NCI-H345 treated with DMSO at 0.1 percent for 48 hours (cell line): ENCODE measurements at regions not wholly inside any gene's neighbourhood (a gene's known extent, or its start where the extent isn't known, plus 50 kb on each side); places are given as distances from the start of the nearest gene placed in this dataset.
"Not testable (repeated sequence)": the region's sequence is repeated elsewhere in the genome, so short reads cannot be mapped to it uniquely, and the experiment has no call there.

Experiments
- DNase-seq: peaks from one replicate; lab custom pipeline; 2025; ENCODE audit not compliant: unreplicated experiment; lab: John Stamatoyannopoulos, UW

DNA sequence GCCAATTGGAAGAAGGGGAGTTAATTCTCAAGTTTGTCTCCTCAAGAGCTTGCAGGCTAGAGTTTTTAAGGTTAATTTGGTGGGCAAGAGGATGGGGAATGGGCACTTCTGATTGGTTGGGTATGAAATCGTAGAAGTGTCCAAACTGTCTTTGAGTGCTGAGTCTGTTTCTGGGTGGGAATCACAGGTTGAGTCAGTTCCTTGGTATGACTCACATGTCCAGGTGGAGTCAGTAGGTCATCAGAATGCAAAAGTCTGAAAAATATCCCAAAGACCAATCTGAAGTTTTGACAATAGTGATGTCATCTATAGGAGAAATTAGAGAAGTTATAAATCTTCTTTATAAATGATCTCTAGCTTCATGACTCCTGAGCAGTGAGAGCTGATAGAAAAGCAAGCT is 1252.2 kb downstream of the REEP3 start:
- DNase-seq = no peak

DNA sequence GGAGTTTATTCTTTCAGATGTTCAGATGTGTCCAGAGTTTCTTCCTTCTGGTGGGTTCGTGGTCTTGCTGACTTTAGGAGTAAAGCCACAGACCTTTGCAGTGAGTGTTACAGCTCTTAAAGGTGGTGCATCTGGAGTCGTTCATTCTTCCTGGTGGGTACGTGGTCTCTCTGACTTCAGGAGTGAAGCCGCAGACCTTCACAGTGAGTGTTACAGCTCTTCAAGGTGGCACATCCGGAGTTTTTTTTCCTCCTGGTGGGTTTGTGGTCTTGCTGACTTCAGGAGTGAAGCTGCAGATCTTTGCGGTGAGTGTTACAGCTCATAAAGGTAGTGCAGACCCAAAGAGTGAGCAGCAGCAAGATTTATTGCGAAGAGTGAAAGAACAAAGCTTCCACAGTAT is 1263.2 kb downstream of the REEP3 start:
- DNase-seq = not testable (repeated sequence)

DNA sequence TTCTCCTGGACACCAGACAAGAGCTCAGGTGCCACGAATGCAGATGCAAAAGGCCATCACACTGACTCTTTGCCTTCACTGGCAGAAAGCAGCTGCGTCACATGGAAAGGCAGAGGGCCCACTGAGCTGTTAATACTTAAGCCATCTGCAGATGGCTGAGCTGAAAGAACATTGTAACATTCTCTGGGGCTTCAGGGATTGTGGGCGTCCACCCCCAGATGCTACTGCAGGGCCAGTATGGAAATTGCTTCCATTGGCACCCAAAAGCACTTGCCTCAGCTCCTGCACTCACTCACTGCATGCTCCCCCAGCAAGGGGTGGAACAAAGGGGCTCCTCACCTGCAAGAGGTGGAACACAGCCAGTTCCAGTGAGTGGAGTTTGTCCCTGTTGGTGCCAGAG is 1264.6 kb downstream of the REEP3 start:
- DNase-seq = no peak

DNA sequence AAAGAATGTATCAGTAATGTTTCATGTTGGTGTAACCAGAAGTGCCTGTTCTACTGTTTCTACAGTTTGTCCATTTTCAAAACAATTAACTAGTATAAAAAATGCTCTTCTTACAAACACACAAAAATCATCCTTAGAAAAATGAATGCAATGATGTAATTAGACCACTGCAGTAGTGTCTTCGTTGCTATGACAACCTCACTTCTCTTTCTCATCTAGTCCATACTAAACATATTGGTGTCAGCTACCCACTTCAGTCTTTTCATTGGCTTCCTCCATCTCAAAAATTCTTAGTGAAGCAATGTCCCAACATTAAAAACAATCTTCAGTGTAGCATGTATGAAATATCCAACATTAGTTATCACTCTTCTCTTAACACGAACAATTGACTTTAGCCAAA is 1265.8 kb downstream of the REEP3 start:
- no peak for DNase-seq

DNA sequence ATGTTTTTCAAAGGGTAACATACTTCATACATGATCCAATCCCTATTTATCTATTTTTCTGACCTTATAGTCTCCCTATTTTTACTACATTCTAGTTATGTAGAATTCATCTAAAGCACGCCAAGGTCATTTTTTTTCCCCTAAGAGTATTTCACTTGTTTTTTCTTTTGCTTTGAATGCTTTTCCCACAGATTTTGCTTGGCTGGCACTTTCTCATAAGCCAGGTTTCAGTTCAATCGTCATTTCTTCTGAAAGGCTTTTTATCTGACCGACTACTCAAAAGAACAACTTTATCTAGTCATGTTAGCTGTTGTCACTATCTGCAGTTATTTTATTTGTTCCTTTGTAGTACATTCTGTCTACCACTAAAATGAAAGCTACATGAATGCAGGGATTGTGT is 1274.6 kb downstream of the REEP3 start:
- DNase-seq = no peak

DNA sequence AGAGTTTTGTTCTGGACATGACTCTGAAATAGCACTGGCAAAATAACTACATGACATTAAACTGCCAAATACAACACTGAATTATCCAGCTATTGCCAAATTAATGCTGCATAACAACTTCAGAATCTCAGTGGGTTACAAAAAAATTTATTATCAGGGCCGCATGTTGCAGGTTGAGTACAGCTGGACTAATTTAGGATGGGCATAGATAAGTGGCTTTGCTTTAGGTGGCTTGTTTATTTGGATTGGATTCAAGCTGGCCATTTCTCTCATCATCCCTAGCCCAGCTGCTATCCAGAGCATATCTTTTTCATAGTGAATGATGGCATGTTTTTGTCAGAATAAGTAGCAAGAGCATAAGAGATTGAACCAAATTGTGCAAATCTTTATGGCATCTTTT is 1277.1 kb downstream of the REEP3 start:
- no peak for DNase-seq

DNA sequence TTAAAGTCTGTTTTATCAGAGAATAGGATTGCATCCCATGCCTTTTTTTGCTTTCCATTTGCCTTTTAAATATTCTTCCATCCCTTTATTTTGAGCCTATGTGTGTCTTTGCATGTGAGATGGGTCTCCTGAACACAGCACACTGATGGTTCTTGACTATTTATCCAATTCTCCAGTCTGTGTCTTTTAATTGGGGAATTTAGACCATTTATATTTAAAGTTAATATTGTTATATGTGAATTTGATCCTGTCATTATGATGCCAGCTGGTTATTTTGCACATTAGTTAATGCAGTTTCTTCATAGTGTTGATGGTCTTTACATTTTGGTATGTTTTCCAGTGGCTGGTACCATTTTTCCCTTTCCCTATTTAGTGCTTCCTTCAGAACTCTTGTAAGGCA is 1287.0 kb downstream of the REEP3 start:
- DNase-seq = not testable (repeated sequence)

DNA sequence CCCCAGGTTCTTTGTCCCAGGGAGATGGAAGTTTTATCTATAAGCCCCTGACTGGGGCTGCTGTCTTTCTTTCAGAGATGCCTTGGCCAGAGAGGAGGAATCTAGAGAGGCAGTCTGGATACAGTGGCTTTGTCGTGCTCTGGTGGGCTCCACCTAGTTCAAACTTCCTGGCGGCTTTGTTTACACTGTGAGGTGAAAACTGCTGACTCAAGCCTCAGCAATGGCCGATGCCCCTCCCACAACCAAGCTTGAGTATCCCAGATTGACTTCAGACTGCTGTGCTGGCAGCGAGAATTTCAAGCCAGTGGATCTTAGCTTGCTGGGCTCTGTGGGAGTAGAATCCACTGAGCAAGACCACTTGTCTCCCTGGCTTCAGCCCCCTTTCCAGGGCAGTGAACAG is 1288.8 kb downstream of the REEP3 start:
- DNase-seq = not testable (repeated sequence)

DNA sequence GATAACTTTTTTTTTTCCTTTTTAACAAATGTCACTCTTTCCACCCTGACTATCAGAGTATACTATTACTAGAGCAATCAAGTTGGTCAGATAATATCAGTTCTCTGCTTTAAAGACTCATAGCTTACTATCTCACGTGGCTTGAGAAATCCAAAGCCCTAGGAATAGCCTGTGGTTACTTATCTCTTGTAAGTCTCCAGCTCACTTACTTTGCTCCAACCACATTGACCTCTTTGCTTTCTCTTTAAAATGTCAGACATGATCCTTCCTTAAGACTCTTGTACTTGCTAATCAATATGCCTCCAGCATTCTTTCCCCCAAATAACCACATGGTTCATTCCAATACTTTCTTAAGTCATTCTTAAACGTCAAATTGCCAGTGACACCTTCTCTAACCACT is 1292.2 kb downstream of the REEP3 start:
- no peak for DNase-seq

DNA sequence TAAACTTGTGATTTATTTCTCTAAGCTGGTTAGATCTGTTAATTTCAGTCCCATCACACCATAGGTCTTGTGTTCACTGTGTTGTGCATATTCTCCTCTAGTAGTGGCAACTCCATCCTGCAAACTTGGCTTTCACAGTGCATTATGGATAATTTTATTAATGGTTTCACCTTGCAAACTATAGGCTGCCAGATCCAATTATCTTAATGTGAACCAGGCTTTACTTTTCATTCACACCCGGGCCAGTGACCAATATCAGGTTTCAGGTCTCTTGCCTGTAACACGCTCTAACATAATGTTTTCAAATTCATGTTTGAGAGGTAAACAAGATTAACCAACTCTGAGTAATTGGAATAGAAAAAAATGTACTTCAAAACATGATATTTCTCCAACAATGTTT is 1293.0 kb downstream of the REEP3 start:
- no peak for DNase-seq

DNA sequence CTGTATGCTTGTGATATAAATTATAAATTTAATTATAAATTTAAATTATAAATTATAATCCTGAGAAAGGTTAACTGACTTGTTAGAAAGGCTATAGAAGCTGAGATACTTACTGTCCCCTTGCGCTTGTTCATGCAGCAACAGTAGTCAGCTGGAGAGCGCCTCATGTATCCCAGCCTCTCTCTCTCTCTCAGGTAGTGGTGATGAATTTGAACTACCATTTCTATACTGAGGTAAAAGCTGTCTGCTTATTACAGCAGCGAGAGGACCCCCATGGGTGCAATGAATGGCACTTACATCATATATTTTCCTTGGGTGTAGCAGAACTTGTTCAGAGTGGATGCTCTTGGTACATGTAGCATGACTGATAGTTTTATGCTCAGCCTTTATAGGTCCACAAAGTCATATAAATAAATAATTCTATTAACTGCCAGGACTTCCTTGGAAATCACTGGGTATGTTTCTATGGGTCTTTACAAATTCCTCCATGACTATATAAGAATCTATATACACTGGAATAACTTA is 1308.7 kb downstream of the REEP3 start:
- DNase-seq = no peak

DNA sequence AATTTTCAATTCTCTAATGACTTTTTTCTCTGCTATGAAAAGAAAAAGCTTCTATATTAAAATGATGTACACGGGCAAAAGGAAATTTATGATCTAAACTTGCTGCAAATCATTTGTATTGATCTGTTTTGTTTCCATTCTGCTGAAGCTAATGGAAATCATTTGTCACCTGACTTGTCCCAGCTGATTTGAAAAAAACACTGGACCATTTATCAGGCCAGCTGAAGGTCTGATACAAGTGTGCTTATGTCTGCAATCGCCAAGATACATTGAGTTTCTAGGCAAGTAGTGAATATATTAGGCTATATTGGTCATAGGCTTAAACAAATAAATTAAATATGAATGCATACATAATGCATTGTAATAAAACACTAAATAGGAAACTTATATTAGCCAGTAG is 1309.7 kb downstream of the REEP3 start:
- DNase-seq = no peak

DNA sequence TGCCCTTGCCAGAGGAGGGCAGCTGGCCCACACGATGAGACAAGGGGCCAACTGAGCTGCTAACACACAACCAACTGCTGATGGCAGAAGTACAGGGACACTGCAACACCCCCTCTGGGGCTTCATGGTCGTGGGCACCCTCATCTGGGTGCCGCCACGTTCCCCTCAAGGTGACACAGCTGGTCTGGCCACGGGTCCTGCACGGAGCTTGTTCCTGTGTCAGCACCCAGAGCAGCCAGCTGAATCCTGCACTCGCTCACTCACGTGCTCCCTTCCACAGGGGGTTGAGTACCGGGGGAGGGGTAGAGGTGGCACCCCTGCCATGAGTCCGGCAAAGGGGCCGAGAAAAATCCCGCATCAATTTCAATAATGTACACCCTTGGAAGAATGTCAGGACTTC is 1319.1 kb downstream of the REEP3 start:
- DNase-seq = no peak

DNA sequence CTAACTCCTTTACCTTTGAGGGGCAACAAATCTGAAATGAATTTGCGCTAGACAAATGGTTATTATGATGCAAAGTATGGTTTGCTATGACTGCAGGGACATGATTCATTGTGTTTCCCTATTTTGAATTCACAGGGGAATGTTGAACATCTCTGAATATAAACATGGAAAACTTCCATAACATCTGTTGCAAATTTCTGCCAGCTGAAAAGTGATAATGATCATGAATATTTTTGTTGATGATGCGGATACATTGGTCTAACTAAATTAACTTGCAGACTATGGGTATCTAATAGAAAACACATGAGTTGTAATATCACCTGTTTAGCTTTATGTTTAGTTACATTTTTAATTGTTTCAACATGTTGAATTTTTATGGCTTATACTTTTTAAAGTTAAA is 1325.5 kb downstream of the REEP3 start:
- no peak for DNase-seq

DNA sequence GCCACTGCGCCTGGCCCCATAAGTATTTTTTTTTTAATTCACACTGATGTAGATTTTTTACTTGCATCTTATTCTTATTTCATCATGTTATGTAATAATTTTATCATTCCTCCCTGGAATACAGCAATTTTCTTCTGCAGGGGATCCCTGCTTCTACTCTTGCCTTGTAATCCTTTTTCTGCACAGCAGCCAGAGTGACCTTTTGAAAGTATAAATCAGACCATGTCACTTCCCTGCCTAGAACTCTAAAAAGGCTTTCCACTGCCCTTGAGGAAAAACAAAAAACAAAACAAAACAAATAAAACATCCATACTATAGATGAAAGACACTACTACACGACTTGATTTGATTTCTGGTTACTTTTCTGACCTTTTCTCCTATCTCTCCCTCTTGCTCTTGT is 1334.7 kb downstream of the REEP3 start:
- no peak for DNase-seq

DNA sequence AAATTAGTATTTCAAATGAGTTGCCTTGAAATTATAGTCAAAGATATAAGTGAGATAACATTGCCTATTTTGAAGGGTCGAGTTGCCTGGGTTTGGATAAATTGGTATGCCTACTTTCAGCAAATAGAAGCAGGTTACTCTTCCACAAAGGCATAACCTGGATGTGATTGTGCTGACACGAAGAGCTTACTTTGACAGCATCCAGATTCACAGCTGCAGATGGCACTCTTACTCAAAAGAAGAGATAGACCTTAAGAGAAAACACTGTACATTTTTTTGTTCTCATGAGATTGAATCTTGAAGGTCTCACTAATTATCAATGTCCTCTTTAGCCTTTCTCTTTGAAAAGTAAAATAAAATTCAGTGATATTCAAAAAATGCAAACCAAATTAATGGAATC is 1338.7 kb downstream of the REEP3 start:
- no peak for DNase-seq

DNA sequence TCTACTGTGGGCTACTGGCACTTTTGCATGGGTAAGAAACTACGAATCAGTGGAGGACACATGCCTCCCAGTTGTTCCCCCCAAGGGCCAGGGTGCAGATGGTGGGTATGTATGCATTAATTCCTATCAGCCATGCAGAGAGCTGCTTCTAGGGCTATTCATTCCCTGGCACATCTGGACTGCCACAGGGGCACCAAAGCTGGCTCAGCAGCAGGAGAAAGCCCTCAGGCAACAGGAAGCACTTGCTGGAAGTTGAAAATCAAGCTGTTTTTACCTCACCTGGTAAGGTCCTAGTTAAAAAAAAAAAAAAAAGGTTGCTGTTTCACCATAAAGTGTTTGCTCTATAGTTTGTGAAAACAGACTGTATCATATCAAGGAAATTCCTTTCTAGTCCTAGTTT is 1342.6 kb downstream of the REEP3 start:
- DNase-seq = no peak

DNA sequence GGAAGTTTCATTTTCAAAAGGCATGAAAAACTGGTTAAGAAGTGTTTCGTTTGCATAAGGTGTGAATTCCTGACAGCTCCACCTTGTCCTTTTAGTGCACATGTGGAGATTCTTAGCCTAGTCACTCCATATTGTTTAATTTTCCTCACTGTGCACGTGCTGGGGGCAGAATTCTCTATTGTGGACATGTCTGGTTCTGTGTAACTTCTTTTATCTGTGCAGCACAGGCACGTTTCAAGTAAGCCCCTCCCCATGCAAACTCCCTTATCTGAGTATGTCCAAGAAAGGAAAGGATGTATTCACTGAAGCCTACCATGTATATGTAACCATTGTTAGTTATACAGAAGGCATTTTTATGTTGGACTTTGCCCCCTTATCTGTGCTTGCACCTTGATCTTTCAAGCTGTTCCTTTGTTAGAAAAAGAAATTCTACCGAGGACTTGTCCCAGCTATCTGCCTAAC is 1346.3 kb downstream of the REEP3 start:
- no peak for DNase-seq

DNA sequence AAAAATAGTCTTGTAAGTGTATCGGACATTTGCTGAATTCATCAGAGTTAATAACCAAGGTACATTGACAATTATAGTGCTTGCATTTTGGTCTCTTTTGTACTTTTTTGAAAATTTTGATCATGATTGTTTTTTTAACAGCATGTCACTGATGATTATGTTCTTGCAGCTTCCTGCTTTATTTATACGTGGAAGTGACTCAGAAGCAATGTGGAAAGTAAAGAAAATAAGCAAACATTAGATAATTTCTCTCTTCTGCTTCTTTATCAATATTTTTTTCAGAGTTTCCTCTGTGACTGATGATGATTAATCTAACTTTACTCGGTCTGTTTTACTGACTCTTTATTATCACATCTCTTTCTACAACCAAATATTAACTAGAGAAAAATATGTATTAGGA is 1351.9 kb downstream of the REEP3 start:
- DNase-seq = no peak

DNA sequence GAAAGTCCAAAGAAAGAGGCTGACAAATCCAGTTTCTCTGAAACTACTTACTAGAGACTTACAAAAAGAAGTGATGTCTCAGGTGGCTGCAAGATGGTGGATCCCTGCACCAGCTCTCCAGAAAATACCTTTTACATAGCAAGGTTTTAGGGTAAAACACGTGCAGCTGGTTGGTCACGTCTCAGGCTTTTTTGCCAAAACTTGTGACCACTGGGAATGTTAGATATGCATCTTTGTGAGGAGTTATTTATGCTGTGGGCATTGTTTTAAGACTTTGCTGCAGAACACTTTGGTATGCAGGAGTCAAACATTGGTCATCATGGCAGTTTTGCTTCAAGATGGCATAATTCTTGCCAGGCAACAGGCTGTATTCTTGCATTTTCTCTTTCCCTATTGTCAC is 1352.8 kb downstream of the REEP3 start:
- no peak for DNase-seq

DNA sequence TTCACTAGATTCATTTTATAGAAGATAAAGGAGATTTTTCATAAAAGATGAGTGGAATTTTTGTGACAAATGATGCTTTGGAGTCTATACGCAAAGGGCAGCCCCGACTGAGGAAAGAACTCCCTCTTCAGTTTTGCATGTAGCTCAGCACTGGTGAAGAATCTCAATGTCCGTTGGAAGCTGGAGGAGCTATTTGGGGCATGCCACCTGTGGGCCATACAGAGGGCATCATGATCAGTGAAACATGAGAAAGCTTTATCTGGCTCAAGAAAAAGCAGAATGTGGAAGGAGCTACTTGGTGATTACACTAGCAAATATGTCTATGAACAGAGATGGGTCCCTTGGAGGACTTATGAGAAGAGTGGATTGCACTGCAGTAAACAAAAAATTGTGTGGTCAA is 1359.3 kb downstream of the REEP3 start:
- DNase-seq = no peak

DNA sequence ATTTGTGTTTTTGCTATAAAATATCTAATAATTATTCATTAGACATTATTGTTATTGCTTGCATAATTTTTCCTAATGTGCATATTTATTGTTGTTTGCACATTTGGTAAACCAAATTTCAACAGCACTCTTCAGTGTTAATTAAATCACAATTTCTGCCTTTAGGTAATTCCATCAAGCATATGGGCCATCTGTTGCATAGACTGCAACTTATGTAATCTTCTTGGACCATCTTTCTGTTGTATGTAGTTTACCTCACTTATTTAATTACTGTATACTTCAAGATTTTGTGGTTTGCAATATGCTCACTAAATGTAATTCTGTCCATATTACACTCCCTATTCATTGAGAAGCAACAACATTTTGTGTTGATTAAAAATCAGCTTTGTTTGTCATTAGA is 1360.1 kb downstream of the REEP3 start:
- no peak for DNase-seq

DNA sequence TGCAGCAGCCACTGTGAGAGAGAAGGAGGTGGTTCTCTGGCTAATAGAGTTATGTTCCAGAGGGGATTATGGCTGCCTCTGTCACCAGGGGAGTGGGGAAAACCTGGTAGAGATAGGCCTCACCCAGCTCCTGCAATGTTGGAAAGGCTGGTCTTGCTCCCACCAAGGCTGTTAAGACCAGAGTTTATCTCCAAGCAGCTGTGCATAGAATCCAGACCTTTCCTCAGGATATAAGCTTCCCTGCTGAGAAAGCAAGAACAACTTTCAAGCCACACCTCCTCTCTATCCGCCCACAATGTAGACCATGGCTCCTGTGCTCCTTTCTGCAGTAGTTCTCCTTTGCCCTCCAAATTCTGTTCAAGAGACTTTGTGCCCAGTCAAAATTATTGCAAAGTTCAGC is 1375.4 kb downstream of the REEP3 start:
- DNase-seq = no peak

DNA sequence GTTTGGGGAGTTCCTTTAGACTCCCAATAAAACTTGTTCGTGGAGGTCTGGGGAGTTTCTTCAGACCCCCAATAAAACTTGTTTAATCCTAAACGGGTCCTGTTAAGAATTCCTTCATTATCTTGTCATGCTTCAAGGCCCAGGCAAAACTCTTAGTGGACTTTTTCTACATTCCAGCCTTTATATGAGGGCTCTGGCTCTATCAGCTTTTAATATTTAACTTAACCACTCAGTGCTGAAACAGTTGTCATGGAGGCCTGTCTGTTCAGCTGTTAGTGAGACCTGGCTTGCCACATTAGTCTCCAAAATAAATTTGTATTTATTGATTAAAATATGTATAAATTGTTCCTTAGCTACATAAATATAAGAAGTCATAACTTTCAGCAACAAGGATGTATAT is 1385.1 kb downstream of the REEP3 start:
- DNase-seq = not testable (repeated sequence)
